ENCODE measurements at regions not wholly inside any gene's neighbourhood (a gene's known extent, or its start where the extent isn't known, plus 50 kb on each side); places are given as distances from the start of the nearest gene placed in this dataset.

DNA sequence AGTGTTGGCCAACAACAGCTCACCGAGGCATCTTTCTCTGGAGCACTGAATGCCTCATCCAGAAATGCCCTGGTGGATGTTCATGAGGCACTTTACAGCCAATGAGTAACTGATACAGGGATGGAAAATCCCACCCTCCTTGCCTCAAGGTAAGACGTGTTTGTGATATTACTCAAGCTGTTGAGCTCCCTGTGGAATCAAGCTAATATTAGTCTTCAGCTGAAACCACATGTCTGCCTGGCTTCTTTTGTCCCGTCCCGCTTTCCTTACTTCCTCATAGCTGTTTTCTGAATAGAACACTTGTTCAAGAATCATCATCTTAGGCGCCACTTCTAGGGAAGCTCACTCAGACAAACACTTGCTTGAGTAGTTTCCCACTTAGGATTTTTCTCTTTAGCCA is 422.4 kb downstream of the INHBA start:
- no peak for FAIRE-seq

DNA sequence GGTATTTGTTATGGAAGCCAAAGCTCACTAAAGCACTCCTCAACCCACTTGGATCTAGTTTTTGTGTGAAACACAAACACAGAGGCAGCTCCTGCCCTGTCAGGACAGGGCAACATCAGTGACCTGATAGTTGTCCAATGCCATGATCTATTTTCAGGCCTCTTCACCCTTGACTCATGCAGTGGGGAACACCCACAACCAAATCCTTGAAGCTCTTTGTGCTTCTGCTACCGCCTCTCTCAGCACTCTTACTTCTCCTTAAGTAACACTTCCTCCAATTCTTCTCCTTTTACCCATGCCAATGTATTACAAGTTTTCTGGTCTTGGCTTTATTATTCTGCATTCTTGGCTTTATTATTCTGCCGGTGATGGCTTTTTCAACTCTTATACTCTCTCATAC is 425.3 kb downstream of the INHBA start:
- no peak for FAIRE-seq

GRCh38 chr7:41275255-41275654 is 427.6 kb downstream of the INHBA start:
- FAIRE-seq, result no peak

DNA sequence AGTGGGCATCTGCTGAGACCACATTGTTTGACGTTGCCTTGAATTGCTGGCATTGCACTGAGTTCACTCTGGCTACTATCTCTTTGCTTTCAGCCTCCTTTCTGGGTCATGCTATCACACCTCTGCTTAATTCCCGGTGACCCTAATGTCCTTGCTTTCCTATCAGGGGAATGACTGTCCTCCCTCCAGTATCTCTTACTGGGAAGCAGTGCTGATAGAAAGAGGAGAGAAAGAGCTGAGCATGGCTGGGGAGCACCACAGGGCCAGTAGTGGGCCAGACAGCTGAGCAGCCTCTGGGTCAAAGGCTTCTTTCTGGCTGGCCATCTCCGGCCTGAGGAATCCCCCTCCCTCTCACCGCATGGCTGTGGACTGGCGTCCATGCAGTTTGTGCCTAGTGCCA is 428.7 kb downstream of the INHBA start:
- FAIRE-seq, result no peak

DNA sequence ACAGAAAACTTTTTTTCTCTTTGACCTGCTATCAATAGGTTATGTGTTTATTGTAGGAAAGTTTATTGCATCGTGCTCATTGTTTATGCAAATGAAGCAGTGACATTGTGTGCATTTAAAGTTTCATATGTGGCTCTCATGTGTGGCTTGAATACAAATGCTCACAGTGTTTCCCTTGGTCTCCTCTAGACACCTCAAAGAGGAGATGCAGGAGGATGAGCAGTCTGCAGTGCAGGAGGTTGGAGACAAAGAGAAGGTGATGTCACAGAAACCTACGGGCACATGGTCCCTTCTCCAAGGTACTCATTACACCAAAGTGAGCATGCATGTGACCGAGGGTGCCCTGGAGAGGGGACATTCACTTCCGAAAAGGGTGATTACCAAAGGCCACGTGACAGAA is 430.2 kb downstream of the INHBA start:
- no peak for FAIRE-seq

GRCh38 chr7:41268878-41269277 is 434.0 kb downstream of the INHBA start:
- no peak for FAIRE-seq

GRCh38 chr7:41261080-41261479 is 441.8 kb downstream of the INHBA start:
- no peak for FAIRE-seq

DNA sequence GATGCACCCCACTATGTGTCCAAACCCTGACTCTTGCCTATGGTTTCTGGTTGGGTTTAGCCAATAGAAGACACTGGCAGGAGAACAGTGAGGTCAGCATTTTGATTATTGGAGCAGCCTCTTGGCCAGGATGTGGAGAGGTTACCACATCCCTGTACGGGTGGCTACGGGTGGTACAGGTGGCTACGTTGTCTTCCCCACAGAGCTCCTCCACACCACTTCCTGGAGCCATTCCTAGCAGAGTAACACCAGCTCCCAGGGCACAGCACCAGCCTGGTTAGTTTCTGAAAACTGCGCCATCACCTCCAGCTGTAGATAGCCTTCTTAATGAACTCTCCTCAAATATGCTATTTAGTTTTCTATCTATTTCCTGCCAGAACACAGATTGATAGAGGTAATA is 445.2 kb downstream of the INHBA start:
- FAIRE-seq, result no peak

DNA sequence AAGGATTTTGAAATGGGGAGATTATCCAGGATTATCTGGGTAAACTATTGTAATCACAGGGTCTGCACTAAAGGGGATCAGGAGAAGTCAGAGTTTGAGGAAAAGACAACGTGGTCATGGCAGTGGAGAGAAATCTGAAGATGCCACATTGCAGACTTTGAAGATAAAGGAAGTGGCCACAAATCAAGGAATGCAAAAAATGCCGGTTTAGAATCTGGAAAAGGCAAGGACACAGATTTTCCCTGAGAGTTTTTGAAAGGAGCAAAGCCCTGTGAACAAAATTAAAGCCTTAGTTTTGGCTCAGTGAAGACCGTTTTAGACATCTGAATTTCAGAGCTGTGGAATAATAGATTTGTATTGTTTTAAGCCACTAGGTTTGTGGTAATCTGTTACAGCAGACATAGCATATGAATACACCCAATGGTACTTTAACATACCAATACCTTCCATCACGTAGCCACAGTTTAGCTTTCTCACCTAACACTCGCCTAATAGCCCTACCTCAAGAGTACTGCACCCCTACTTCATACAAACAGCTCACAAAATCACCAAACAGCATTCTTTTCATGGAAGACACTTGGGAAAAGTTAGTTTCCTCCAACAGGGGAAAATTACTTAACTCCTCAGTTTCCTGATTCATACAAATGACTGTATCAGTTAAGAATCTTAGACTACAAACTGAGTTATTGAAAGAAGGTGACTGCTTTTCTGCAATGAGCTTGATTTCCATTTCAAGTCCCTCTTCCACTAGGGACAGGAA is 446.5 kb downstream of the INHBA start:
- FAIRE-seq, result no peak

- no peak for FAIRE-seq
Measured at GRCh38 chr7:41255716-41256115, 447.2 kb downstream of the INHBA start.

DNA sequence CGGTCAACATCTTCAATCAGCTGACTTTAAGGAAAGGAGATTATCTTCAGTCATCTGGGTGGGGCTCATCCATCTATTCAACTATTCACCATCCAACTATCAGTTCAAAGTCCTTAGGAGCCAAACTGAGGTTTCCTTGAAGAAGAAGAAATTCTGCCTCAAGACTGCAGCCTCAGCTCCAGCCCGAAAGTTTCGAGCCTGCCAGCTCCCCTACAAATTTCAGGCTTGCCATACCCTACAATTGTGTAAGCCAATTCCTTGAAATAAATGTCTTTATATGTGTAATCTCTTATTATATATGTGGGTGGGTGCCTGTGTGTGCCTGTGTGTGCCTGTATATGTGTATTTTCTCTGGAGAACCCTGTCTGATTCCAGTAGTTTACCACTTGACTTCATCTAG is 447.8 kb downstream of the INHBA start:
- FAIRE-seq, result no peak

- FAIRE-seq, result no peak
Measured at GRCh38 chr7:41252957-41253356, 449.9 kb downstream of the INHBA start.

- FAIRE-seq, result no peak
Measured at GRCh38 chr7:41252551-41252950, 450.3 kb downstream of the INHBA start.

DNA sequence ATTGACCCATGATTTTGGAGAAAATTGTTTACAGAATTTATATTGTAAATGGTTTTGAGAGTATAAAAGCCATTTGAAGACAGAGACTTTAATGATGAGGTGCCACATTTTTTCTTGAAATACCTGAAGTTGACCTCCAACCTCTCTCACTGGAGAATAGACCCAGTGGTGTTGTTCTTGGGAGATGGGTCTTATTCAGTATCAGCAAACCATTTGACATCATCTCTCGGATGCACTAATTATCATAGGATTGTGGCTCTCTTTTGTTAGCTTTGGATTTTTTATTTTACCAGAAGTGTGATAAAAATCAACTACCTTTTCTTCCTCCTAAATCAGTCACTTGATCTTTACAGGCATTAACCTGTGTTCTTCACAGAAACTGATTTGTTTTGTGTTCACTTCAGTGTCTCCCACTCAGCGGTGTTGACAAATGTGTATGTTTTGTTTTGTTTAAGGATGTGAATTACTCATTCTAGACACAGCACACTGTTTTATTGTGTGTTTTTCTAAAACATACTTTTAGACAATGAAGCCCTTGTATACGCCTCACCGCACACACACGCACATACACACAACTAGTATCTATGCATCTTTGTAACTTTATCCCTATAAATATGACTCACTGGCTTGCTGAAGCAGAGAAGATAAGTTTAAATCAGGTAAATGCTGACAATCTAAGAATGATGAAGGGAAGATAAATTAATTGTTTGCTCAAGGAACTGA is 455.6 kb downstream of the INHBA start:
- FAIRE-seq, result no peak

DNA sequence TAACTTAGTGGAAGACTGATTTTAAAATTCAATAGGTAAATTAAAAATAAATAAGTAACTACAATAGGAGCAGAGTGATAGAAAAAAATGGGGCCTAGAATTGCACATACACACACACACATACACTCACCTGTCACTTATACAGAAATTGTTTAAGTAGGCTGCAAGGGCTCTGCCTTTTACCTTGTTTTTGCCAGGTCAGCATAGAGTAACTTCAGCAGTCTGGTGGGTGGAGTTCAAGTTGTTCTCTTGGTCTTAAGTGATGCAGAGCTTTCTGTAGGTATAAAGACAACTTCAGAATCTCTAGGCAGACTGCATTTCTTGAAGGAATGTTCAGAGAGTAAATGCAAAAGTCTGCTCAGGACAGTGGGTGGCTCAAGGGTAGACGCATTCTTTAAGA is 457.0 kb downstream of the INHBA start:
- FAIRE-seq, result no peak

DNA sequence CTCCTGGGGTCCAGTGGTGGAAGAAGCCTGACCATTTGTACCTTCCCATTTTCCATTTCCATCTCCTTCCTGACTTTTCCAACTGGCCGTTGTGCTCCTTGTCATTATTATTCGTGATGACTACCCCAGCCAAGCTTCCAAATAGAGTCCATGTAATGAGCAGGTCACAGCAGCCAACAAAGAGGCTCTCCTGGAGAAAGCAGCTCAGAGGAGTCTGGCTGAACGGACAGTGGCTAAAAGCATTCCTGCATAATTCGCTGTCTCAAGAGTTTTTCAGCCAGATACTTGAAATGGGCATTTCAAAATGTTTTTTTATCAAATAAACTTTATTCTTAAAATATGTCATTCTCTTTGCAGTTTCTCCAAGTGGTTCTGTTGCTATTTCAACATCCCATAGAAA is 458.6 kb downstream of the INHBA start:
- no peak for FAIRE-seq

DNA sequence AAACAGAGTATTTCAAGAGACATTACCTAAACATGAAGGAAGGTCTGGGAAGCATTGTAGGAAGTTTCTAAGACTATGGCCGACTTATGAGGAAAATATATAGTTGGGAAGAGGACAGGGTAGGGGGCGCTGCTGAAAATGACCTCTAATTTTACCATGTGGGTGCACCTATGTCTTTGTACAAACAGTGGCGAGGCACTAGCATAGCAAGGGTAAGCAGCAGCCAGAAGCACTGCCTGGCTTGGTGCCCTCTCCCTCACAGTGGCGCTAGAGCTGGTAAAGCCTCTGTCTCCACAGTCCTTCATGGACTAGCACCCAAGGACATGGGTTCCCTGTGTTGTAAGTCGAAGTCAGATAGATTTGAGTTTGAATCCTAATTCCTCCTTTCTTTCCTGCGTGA is 461.2 kb downstream of the INHBA start:
- no peak for FAIRE-seq

DNA sequence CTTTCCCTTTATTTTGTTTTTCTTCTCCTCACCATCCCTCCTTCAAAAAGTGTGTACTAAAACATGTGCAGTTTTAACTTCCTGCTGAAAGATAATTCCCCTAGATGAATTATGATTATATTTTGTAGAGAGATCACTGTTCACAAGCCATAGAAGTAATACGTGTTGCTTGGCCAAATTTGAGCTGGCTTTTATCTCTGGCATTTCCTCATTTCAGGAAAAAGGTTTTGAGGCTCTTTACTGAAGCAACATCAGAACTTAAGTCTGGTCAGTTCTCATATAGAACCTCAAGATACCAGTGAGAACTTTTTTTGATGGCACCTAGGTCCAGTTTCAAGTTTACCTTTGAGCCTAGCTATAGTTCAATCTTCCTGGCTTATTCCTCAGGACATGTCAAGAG is 463.3 kb downstream of the INHBA start:
- no peak for FAIRE-seq

DNA sequence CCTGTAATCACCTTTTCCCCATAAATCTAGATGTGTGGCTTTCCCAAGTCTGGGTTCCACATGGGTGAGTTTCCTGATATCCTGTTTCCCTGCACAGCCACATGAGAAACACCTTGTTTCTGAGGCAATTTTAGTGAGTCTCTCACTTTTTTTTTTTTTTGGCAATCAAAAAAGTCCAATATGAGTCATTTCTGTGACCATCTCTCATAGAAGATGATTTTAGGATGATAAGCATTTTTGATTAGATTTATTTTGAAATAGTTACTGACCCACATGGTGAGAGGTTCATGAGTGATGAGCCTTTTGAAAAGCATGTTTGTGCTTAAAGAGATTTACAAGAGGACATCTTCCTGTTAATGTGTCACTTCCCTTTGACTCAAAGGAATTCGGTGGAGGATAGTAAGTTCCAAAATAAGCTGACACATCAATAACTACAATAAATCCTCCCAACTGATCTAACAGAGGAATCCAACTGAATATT is 464.0 kb downstream of the INHBA start:
- no peak for FAIRE-seq

GRCh38 chr7:41237956-41238355 is 464.9 kb downstream of the INHBA start:
- no peak for FAIRE-seq

- FAIRE-seq, result no peak
Measured at GRCh38 chr7:41232086-41232485, 470.8 kb downstream of the INHBA start.

GRCh38 chr7:41224063-41224763 is 478.7 kb downstream of the INHBA start:
- no peak for FAIRE-seq

- no peak for FAIRE-seq
Measured at GRCh38 chr7:41222746-41223145, 480.1 kb downstream of the INHBA start.

- FAIRE-seq, result no peak
Measured at GRCh38 chr7:41220266-41220665, 482.6 kb downstream of the INHBA start.
